Heart right ventricle (tissue), 16 donors: ENCODE measurements at regions not wholly inside any gene's neighbourhood (a gene's known extent, or its start where the extent isn't known, plus 50 kb on each side); places are given as distances from the start of the nearest gene placed in this dataset.

ENCODE experiments used
- ATAC-seq, 8 donors: fragments of 200-7000 bp; cut with Tn5 transposase; one replicate each; pipeline ENCODE4 v1.9.1; 2020; ENCODE audit warnings: mild to moderate bottlenecking in 8 of 8, moderate library complexity in 8 of 8, moderate number of reproducible peaks in 1 of 8
- DNase-seq, 2 donors: peaks; one replicate each; pipeline ENCODE4 v3.0.0-alpha.2; 2020
- H3K27ac ChIP-seq, 10 donors: fragments of 200-600 bp; sonication (generic) in 2 of 10; one replicate each; pipeline versions ENCODE4 v1.5.0 to v1.8.0; 2020 to 2022; ENCODE audit warnings: mild to moderate bottlenecking in 3 of 10
- H3K27me3 ChIP-seq, 7 donors: fragments of 200-600 bp; one replicate each; pipeline ENCODE4 v1.8.0; 2021 to 2022; ENCODE audit warnings: mild to moderate bottlenecking in 2 of 7
- H3K36me3 ChIP-seq, 9 donors: fragments of 200-600 bp; sonication (generic) in 1 of 9; one replicate each; pipeline versions ENCODE4 v1.5.0 to v1.8.0; 2020 to 2022; ENCODE audit warnings: mild to moderate bottlenecking in 2 of 9
- H3K4me1 ChIP-seq, 9 donors: fragments of 200-600 bp; sonication (generic) in 1 of 9; one replicate each; pipeline versions ENCODE4 v1.5.0 to v1.8.0; 2020 to 2022; ENCODE audit warnings: mild to moderate bottlenecking in 4 of 9
- H3K4me3 ChIP-seq, 10 donors: fragments of 200-600 bp; sonication (generic) in 2 of 10; one replicate each; pipeline versions ENCODE4 v1.5.0 to v1.8.0; 2020 to 2022; ENCODE audit warnings: mild to moderate bottlenecking in 7 of 10, moderate library complexity in 2 of 10
- H3K9me3 ChIP-seq, 11 donors: fragments of 200-600 bp in 10 of 11; sonication (generic) in 2 of 11; one replicate each; pipeline versions ENCODE4 v1.5.0 to v1.8.0; 2013 to 2022; ENCODE audit warnings: mild to moderate bottlenecking in 2 of 11, control low read depth in 1 of 11, moderate library complexity in 1 of 11
- CTCF ChIP-seq, 9 donors: fragments of 200-600 bp; sonication (generic) in 2 of 9; IDR thresholded peaks; one replicate each; pipeline versions ENCODE4 v1.5.0 to v1.8.0; 2021 to 2022; ENCODE audit warnings: antibody characterized with exemption in 9 of 9, mild to moderate bottlenecking in 5 of 9, moderate library complexity in 1 of 9
- WGBS, 2 donors: extraction: QIAGEN DNeasy Blood & Tissue Kit; methylation state at CpG; one replicate each; pipeline ENCODE4 v1.1.7; 2013; ENCODE audit warnings: inconsistent platforms in 1 of 2; 5-methylcytosine and 5-hydroxymethylcytosine counted together
- intact Hi-C, 10 donors: fragments of 100-400 bp; cut with DNase I; formaldehyde crosslinking; loops; one replicate each; pipeline versions ENCODE4 v1.11.1 to v1.14.2; 2022
- donor health status: Arrhythmogenic right ventricular cardiomyopathy.
- donor health status: ischemic (EF 13 %, LVEDD 7.1; RV severe dilation, severe dysfunction).
- donor health status: healthy with polysubstance abuse.
- donor health status: DM: no; HTN: yes; CAD: no.
- donor health status: DM: no; HTN: no; CAD: no.
- donor health status: ischemic (EF 25% LVEDD 6.9; RV normal size, moderate dysfunction).
- donor health status: ischemic (EF 25% LVEDD 5.7; RV mildly dilated, moderate dysfunction).
- donor health status: healthy.
- donor health status: DM: yes; HTN: yes; CAD: no.
- donor health status: Ischemic cardiomyopathy.
- donor health status: ischemic (EF 35%, LVEDD 5.7; RV mildly dilated, moderate dysfunction).
- donor health status: nonischemic (EF 11% LVEDD 7.7; RV severe dilation, severe dysfunction).
- donor health status: DM: yes; HTN: yes; CAD: no.
- donor health status: PGD.
- donor health status: ischemic (EF 29% LVEDD 5.4; RV normal size, mild dysfunction).
- donor health status: nonischemic (EF 23%, LVEDD 6.1; RV moderate dilation, normal function).

DNA sequence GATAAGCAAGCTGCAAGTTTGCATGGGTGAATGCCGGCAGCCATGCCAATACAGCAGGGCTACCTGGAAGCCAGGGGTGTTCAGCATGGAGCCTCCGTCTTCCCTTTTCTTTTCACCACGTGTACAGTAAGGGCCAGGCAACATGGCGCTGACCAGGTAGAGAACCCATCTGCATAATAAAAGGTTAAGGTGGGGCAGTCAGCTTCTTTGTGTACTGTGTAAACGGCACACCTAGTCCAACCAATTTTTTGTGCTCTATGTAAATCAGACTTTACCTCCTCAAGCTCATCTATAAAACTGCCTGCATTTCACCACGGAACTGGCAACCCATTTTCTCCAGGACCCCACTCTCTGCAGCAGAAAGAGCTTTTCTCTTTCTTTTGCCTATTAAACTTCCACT lies 286.8 kb upstream of the VCX3A start:
- Histone ChIP-seq H3K4me1 (no peaks in the 10 kb centered on the region), H3K27ac (no peak overlapping the region), H3K27me3 (no peaks in the 10 kb centered on the region), H3K36me3 (no peaks in the 10 kb centered on the region), H3K9me3 (no peaks in the 10 kb centered on the region), H3K4me3 (no peak overlapping the region)
- WGBS, 2 donors, result 89 to 93% methylated on average over 6 of the region's 6 CpGs
- TF ChIP-seq CTCF (IDR thresholded peaks at IDR 0.05), result no peak
- DNase-seq, result no peak
- intact Hi-C loops, result no loop called here
- ATAC-seq, result no peak

- Histone ChIP-seq H3K27me3 (no peaks in the 10 kb centered on the region), H3K27ac (no peak overlapping the region), H3K4me1 (no peaks in the 10 kb centered on the region), H3K4me3 (no peak overlapping the region), H3K36me3 (no peaks in the 10 kb centered on the region), H3K9me3 (no peaks in the 10 kb centered on the region)
- DNase-seq (no peak), ATAC-seq (no peak)
- no peak for TF ChIP-seq CTCF (IDR thresholded peaks at IDR 0.05)
- 53 to 62% methylated on average over 7 to 8 of the region's 8 CpGs for WGBS, 2 donors
- intact Hi-C loops, result no loop called here
Measured at GRCh38 chrX:6813836-6814370, 279.0 kb upstream of the VCX3A start.

GRCh38 chrX:6812087-6812486 lies 277.2 kb upstream of the VCX3A start:
- Histone ChIP-seq H3K36me3 (no peaks in the 10 kb centered on the region), H3K4me3 (no peak overlapping the region), H3K27me3 (no peaks in the 10 kb centered on the region), H3K27ac (no peak overlapping the region), H3K9me3 (no peaks in the 10 kb centered on the region), H3K4me1 (no peaks in the 10 kb centered on the region)
- TF ChIP-seq CTCF (IDR thresholded peaks at IDR 0.05), result no peak
- DNase-seq (no peak), ATAC-seq (no peak)
- WGBS, 2 donors, result 78 to 97% methylated on average over 1 of the region's 1 CpG
- intact Hi-C loops, result no loop called here

DNA sequence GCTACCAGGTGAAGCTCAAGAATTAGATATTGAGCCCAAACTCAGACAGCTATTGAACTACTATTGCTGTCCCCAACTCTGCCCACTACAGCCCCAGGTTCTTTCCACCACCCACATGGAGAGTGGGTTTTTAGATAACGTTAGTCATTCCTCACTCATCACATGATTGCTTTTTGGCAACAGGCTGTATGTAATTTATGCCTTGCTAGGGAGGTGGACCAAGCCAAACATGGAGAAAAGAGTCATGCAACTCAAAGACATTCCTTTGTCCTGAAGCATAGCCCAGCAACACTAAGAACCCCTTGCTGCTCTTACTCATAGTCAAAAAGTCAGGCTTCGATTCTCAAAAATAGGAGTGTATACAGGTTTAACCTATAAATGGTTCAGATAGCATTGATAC lies 275.9 kb upstream of the VCX3A start:
- Histone ChIP-seq H3K9me3 (no peaks in the 10 kb centered on the region), H3K36me3 (no peaks in the 10 kb centered on the region), H3K4me1 (no peaks in the 10 kb centered on the region), H3K27me3 (no peaks in the 10 kb centered on the region), H3K27ac (no peak overlapping the region), H3K4me3 (no peak overlapping the region)
- DNase-seq, result no peak
- no peak for ATAC-seq
- intact Hi-C loops, result no loop called here
- no peak for TF ChIP-seq CTCF (IDR thresholded peaks at IDR 0.05)
- 70 to 79% methylated on average over 2 of the region's 2 CpGs for WGBS, 2 donors
